Testis (tissue), 2 donors: ENCODE measurements at regions not wholly inside any gene's neighbourhood (a gene's known extent, or its start where the extent isn't known, plus 50 kb on each side); places are given as distances from the start of the nearest gene placed in this dataset.
"Not testable (repeated sequence)": the region's sequence is repeated elsewhere in the genome, so short reads cannot be mapped to it uniquely, and the experiment has no call there.

ENCODE experiments used
- POLR2A ChIP-seq: fragments of 450-650 bp; IDR thresholded peaks from one replicate; pipeline ENCODE4 v1.6.1; 2017; ENCODE audit warnings: antibody characterized with exemption, mild to moderate bottlenecking, moderate library complexity
- TF ChIP-seq, protein P1 (sequence below), 3 experiments: fragments of 450-650 bp in 2 of 3; fragments of 200-600 bp in 1 of 3; sonication (generic) in 1 of 3; IDR thresholded peaks; one replicate each; pipeline ENCODE4 v1.5.1; 2016 to 2019; ENCODE audit warnings: antibody characterized with exemption in 3 of 3, mild to moderate bottlenecking in 2 of 3, moderate library complexity in 1 of 3

DNA sequence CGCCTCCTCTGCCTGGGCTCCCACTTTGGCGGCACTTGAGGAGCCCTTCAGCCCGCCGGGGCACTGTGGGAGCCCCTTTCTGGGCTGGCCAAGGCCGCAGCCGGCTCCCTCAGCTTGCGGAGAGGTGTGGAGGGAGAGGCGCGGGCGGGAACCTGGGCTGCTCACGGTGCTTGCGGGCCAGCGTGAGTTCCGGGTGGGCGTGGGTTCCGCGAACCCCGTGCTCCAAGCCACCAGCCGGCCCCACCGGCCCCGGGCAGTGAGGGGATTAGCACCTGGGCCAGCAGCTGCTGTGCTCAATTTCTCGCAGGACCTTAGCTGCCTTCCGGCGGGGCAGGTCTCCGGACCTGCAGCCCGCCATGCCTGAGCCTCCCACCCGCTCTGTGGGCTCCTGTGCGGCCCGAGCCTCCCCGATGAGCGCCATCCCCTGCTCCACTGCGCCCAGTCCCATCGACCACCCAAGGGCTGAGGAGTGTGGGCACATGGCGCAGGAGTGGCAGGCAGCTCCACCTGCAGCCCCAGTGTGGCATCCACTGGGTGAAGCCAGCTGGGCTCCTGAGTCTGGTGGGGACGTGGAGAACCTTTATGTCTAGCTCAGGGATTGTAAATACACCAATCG lies 327.7 kb downstream of the ADAMTS20 start:
- TF ChIP-seq, protein P1, sequence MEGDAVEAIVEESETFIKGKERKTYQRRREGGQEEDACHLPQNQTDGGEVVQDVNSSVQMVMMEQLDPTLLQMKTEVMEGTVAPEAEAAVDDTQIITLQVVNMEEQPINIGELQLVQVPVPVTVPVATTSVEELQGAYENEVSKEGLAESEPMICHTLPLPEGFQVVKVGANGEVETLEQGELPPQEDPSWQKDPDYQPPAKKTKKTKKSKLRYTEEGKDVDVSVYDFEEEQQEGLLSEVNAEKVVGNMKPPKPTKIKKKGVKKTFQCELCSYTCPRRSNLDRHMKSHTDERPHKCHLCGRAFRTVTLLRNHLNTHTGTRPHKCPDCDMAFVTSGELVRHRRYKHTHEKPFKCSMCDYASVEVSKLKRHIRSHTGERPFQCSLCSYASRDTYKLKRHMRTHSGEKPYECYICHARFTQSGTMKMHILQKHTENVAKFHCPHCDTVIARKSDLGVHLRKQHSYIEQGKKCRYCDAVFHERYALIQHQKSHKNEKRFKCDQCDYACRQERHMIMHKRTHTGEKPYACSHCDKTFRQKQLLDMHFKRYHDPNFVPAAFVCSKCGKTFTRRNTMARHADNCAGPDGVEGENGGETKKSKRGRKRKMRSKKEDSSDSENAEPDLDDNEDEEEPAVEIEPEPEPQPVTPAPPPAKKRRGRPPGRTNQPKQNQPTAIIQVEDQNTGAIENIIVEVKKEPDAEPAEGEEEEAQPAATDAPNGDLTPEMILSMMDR (IDR thresholded peaks at IDR 0.05): not testable (repeated sequence)
- TF ChIP-seq POLR2A: not testable (repeated sequence)
